B cell (primary cell): ENCODE measurements at regions not wholly inside any gene's neighbourhood (a gene's known extent, or its start where the extent isn't known, plus 50 kb on each side); places are given as distances from the start of the nearest gene placed in this dataset.

Source experiments
- CTCF ChIP-seq: fragments of 200-600 bp; IDR thresholded peaks from one replicate; pipeline ENCODE4 v1.8.0; 2022; ENCODE audit warnings: antibody characterized with exemption, mild to moderate bottlenecking
- EZH2 ChIP-seq: IDR thresholded peaks from 2 replicates; pipeline ENCODE4 v1.6.1; 2012; ENCODE audit warnings: borderline replicate concordance, low read depth, mild to moderate bottlenecking, moderate library complexity, low read length; ENCODE audit not compliant: insufficient read depth, poor library complexity, severe bottlenecking

- TF ChIP-seq CTCF (no peak), EZH2 (no peak)
These were observed 186.2 kb upstream of the FRMD6 start for GRCh38 chr14:51465486-51465885.
